ENCODE measurements at regions not wholly inside any gene's neighbourhood (a gene's known extent, or its start where the extent isn't known, plus 50 kb on each side); places are given as distances from the start of the nearest gene placed in this dataset.

DNA sequence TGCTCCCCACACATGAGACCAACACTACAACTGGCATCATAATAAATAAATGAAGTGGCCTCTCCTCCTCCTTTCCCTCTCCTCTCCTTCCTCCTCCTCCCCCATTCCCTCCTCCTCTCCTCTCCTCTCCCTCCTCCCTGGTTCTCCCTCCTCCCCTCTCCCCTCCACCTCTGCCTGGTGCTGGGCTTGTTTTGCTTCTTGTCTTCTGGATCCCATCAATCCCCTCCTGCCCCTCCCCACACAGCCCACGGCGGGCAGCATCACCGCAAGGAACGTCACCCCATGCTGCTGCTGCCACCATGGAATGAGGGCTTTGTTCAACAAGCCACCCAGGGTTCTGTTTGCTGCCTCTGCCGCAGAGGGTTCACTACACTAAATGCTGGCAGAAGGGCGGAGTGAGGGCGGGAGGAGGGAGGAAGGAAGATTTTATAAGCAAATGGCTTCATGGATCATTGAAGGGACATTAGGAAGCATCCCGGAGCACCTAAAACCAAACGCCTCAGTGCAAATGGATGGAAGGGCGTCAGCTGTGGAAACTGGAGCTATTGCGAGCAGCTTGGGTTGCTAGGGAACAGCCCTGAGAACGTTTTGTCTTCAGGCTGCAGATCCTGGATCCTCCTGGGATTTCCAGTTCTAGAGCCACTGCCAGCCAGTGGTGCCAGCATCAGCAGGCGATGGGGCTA lies 379.7 kb upstream of the ZMIZ1 start:
- Mint-ChIP-seq H3K4me3 (ENCODE audit: unreplicated experiment) (no peak overlapping the region), H3K27ac (ENCODE audit: unreplicated experiment) (no peak overlapping the region), H3K36me3 (ENCODE audit: unreplicated experiment) (no peaks in the 10 kb centered on the region), H3K4me1 (ENCODE audit: unreplicated experiment) (peaks cover 6% of the 10 kb centered on the region), H3K27me3 (ENCODE audit: unreplicated experiment) (peaks cover 23% of the 10 kb centered on the region), H3K9me3 (ENCODE audit: unreplicated experiment) (peaks cover 4% of the 10 kb centered on the region)
- TF ChIP-seq, protein P1, sequence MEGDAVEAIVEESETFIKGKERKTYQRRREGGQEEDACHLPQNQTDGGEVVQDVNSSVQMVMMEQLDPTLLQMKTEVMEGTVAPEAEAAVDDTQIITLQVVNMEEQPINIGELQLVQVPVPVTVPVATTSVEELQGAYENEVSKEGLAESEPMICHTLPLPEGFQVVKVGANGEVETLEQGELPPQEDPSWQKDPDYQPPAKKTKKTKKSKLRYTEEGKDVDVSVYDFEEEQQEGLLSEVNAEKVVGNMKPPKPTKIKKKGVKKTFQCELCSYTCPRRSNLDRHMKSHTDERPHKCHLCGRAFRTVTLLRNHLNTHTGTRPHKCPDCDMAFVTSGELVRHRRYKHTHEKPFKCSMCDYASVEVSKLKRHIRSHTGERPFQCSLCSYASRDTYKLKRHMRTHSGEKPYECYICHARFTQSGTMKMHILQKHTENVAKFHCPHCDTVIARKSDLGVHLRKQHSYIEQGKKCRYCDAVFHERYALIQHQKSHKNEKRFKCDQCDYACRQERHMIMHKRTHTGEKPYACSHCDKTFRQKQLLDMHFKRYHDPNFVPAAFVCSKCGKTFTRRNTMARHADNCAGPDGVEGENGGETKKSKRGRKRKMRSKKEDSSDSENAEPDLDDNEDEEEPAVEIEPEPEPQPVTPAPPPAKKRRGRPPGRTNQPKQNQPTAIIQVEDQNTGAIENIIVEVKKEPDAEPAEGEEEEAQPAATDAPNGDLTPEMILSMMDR (IDR thresholded peaks at IDR 0.05) = no peak
- no peak for DNase-seq (ENCODE audit: extremely low spot score, unreplicated experiment)

DNA sequence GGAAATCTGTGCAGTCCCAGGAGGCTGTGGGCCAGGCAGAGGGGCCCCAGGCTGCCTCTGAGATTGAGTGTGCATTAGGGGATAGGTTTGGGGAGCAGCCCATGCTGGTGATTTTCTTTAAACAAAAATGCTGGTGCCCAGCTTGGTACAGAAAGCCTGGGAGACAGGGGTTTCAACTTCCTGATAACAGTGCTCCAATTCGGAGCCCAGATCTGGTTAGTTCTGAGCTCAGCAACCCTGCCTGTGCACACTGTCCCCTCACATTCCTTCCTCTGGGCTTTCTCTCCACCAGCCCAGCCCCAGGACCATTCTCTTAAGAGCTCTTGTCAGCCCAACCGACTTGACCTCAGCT lies 379.2 kb upstream of the ZMIZ1 start:
- Mint-ChIP-seq H3K9me3 (ENCODE audit: unreplicated experiment) (peaks cover 4% of the 10 kb centered on the region), H3K27me3 (ENCODE audit: unreplicated experiment) (peaks cover 22% of the 10 kb centered on the region), H3K36me3 (ENCODE audit: unreplicated experiment) (no peaks in the 10 kb centered on the region), H3K4me3 (ENCODE audit: unreplicated experiment) (no peak overlapping the region), H3K27ac (ENCODE audit: unreplicated experiment) (no peak overlapping the region), H3K4me1 (ENCODE audit: unreplicated experiment) (peaks cover 6% of the 10 kb centered on the region)
- TF ChIP-seq, protein P1 (IDR thresholded peaks at IDR 0.05) = no peak
- DNase-seq (ENCODE audit: extremely low spot score, unreplicated experiment) = no peak

DNA sequence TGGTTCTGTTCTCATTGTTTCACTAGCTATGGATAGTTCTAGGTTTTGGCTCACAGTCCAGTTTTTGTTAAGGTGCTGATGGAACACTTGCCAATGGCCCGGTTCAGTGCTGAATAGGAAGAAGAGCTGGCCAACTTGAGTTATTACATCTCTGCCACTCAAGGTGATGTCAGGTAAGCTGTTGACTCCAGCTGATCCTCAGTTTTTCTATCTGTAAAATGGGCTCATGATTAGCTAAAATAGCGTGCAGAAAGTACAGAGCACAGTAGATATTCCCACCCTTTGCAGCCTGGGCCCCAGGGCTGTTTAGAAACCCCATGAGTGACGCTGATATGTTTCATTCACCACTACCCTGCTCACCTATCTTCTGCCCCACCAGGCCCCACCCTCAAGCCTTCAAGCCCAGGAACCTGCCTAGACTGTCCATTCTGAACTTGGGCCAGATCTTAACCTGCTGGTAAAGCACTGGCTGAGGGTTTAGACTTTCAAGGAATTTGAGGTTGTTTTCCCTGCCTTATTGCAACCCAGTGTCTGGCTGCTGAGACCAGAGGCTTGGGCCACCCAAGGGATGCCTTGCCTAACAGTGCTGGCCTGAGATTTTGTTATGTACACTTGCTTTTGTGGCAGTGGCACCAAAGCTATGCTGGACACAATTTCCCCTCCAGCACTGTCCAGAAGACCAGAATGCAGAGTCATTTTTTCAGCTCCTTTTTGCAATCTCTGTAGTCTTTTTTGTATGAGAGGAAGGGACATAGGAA lies 378.2 kb upstream of the ZMIZ1 start:
- TF ChIP-seq, protein P1 (IDR thresholded peaks at IDR 0.05) = no peak

DNA sequence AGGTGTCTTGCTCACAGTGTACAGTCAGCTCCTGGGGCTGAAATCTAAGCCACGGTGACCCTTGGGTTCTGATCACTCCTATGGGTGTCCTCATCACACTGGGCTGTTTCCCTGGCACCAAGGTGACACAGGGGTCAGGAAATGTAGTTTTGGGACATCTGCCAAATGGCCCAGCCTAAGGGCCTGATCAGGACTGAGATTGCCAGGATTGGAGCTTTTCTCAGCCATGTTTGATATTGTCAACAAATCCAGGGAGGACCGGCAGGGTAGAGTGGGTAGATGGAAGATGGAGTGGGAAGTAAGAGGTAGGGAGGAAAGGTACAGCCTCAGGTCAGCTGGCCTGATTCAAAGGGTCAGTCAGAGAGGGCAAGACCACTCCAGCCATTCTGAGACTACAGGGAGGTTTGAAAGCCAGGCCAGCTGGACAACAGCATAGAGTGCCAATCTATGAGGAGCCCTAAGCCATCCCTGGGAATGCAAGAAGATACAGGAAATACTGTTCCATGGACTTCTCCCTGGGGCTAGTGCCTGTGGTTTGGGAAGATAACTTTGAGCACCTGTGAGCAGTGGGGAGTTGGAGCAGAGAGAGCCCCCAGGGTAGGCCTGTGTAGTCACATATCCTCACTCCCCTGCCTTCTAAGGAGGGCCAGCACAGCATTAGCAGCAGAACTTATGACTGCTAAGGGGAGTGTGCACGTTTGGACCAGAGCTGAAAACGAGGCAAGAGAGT lies 377.3 kb upstream of the ZMIZ1 start:
- DNase-seq (ENCODE audit: extremely low spot score, unreplicated experiment) = peak; percentile 68
- no peaks in the 10 kb centered on the region for H3K36me3 Mint-ChIP-seq (ENCODE audit: unreplicated experiment)
- TF ChIP-seq, protein P1 (IDR thresholded peaks at IDR 0.05) = no peak
- peaks cover 26% of the 10 kb centered on the region for H3K27me3 Mint-ChIP-seq (ENCODE audit: unreplicated experiment)
- H3K4me1 Mint-ChIP-seq (ENCODE audit: unreplicated experiment) = peaks cover 6% of the 10 kb centered on the region
- no peak overlapping the region for H3K4me3 Mint-ChIP-seq (ENCODE audit: unreplicated experiment)
- no peak overlapping the region for H3K27ac Mint-ChIP-seq (ENCODE audit: unreplicated experiment)
- H3K9me3 Mint-ChIP-seq (ENCODE audit: unreplicated experiment) = peaks cover 4% of the 10 kb centered on the region

More for the DNA sequence above, 378.2 kb upstream of the ZMIZ1 start:
- no peak overlapping the region for H3K4me3 Mint-ChIP-seq (ENCODE audit: unreplicated experiment)
- peaks cover 23% of the 10 kb centered on the region for H3K27me3 Mint-ChIP-seq (ENCODE audit: unreplicated experiment)
- no peak for DNase-seq (ENCODE audit: extremely low spot score, unreplicated experiment)
- H3K36me3 Mint-ChIP-seq (ENCODE audit: unreplicated experiment) = no peaks in the 10 kb centered on the region
- H3K27ac Mint-ChIP-seq (ENCODE audit: unreplicated experiment) = no peak overlapping the region
- H3K4me1 Mint-ChIP-seq (ENCODE audit: unreplicated experiment) = peaks cover 6% of the 10 kb centered on the region
- H3K9me3 Mint-ChIP-seq (ENCODE audit: unreplicated experiment) = peaks cover 4% of the 10 kb centered on the region

- Mint-ChIP-seq H3K9me3 (ENCODE audit: unreplicated experiment) (peaks cover 4% of the 10 kb centered on the region), H3K36me3 (ENCODE audit: unreplicated experiment) (no peaks in the 10 kb centered on the region), H3K27me3 (ENCODE audit: unreplicated experiment) (peaks cover 26% of the 10 kb centered on the region), H3K4me1 (ENCODE audit: unreplicated experiment) (peaks cover 6% of the 10 kb centered on the region), H3K4me3 (ENCODE audit: unreplicated experiment) (no peak overlapping the region), H3K27ac (ENCODE audit: unreplicated experiment) (no peak overlapping the region)
- no peak for DNase-seq (ENCODE audit: extremely low spot score, unreplicated experiment)
- TF ChIP-seq, protein P1 (IDR thresholded peaks at IDR 0.05) = no peak
Observed at GRCh38 chr10:78692071-78692470, 376.7 kb upstream of the ZMIZ1 start.
